ENCODE measurements at regions not wholly inside any gene's neighbourhood (a gene's known extent, or its start where the extent isn't known, plus 50 kb on each side); places are given as distances from the start of the nearest gene placed in this dataset.
"Not testable (repeated sequence)": the region's sequence is repeated elsewhere in the genome, so short reads cannot be mapped to it uniquely, and the experiment has no call there.

- DNase-seq (ENCODE audit: low read depth) = no peak
- no peak overlapping the region for H3K4me3 ChIP-seq (ENCODE audit: low read depth, low read length)
Observed at GRCh38 chr3:101945980-101946379, 96.7 kb downstream of the NFKBIZ start.

DNA sequence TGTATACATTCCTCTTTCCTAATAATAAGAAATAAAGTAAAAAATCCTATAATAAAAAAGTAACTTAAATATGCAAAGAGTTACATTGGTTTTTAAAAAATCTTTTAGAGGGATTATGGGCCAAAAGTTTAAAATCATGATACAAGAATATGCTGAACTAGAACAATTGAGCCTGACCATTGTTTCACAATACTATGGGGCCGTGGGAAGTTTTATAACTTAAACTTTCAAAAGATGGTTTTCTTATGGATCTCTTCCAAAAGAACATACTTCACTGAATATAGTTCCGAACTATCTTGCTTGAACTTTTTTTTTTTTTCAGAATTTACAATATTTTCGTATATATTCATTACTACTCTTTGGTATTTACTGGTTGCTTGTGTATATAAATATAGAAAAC lies 97.6 kb downstream of the NFKBIZ start:
- no peak for DNase-seq (ENCODE audit: low read depth)
- H3K4me3 ChIP-seq (ENCODE audit: low read depth, low read length) = no peak overlapping the region

- H3K4me3 ChIP-seq (ENCODE audit: low read depth, low read length) = no peak overlapping the region
- peak; percentile 82 for DNase-seq (ENCODE audit: low read depth)
Observed at GRCh38 chr3:101950510-101950909, 101.2 kb downstream of the NFKBIZ start.

DNA sequence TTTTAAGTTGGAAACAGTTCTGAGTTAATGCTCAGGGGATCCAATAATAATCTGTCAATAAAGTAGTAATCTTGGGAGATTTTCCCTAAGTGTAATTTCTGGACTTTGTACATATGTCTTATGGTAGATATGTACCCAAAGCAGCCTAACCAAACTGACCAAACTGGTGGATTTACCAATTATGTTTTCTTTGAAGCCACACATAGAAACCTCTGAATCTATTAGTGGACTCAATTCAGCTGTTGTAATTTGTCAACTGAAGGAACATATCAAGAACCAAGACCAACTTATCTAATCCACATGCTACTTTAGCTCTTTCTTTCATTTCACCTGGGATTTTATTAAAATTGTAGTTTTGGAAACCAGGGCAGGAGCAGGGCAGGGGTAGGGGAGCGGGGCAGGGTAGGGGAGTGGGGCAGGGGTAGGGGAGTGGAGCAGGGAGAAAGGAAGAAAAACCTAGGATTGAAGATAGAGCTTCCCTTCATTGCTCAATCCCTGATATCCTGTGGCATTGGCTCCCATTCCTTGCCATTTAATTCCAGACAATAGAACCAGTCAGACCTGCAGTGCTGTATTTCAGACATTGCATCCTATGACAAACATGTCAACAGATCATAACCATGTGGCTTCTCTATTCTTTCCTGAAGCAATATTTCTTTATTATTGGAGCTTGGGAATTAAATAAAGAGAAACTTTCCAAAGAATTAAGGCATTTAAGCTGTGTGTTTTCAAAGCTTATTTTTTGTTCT lies 101.8 kb downstream of the NFKBIZ start:
- DNase-seq (ENCODE audit: low read depth) = no peak
- no peak overlapping the region for H3K4me3 ChIP-seq (ENCODE audit: low read depth, low read length)

- DNase-seq (ENCODE audit: low read depth) = no peak
- H3K4me3 ChIP-seq (ENCODE audit: low read depth, low read length) = no peak overlapping the region
Observed at GRCh38 chr3:101954361-101954760, 105.0 kb downstream of the NFKBIZ start.

DNA sequence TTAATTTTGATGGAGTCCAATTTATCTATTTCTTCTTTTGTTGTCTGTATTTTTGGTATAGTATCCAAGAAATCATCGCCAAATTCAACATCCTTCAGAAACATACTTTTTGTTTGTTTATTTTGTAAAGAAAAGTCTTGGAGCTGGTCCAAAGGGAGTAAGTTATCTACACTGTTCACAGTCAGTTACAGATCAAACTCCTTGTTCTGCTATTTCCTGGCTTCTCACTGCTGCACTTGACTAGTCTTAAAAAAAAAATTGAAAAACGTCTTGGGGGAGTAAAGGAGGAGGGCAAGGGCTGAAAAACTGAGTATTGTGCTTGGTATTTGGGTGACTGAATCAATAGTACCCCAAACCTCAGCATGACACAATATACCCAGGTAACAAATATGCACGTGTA lies 105.6 kb downstream of the NFKBIZ start:
- DNase-seq (ENCODE audit: low read depth) = no peak
- no peak overlapping the region for H3K4me3 ChIP-seq (ENCODE audit: low read depth, low read length)

- no peak for DNase-seq (ENCODE audit: low read depth)
- H3K4me3 ChIP-seq (ENCODE audit: low read depth, low read length) = no peak overlapping the region
Observed at GRCh38 chr3:101962055-101962454, 112.7 kb downstream of the NFKBIZ start.

GRCh38 chr3:101963902-101964362 lies 114.6 kb downstream of the NFKBIZ start:
- peak; percentile 53 for DNase-seq (ENCODE audit: low read depth)
- H3K4me3 ChIP-seq (ENCODE audit: low read depth, low read length) = no peak overlapping the region

GRCh38 chr3:101964861-101965260 lies 115.5 kb downstream of the NFKBIZ start:
- H3K4me3 ChIP-seq (ENCODE audit: low read depth, low read length) = no peak overlapping the region
- DNase-seq (ENCODE audit: low read depth) = no peak

DNA sequence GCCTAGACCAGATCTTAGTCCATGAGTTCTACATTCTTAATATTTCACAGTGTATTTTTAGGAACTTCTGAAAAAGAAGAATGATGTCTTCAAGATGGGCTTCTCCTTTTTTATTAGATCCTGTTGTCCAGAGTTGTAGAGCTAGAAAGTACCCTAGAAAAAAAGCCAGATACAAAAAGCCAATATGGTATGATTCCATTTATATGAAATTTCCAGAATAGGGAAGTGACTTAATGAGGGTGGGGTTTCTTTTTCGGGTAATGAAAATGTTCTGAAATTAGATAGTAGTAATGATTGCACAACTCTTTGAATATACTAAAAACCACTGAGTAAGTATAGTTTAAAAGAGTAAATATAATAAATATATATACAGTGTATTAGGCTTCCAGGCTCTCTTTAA lies 116.9 kb downstream of the NFKBIZ start:
- no peak for DNase-seq (ENCODE audit: low read depth)
- no peak overlapping the region for H3K4me3 ChIP-seq (ENCODE audit: low read depth, low read length)

DNA sequence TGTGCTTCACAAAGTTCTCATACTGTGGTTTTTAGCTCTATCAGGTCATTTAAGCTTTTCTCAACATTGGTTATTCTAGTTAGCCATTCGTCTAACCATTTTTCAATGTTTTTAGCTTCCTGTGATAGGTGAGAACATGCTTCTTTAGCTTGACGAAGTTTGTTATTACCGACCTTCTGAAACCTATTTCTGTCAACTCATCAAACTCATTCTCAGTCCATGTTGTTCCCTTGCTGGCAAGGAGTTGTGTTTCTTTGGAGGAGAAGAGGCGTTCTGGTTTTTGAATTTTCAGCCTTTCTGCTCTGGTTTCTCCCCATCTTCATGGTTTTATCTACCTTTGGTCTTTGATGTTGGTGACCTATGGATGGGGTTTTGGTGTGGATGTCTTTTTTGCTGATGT lies 120.9 kb downstream of the NFKBIZ start:
- no peak for DNase-seq (ENCODE audit: low read depth)
- no peak overlapping the region for H3K4me3 ChIP-seq (ENCODE audit: low read depth, low read length)

DNA sequence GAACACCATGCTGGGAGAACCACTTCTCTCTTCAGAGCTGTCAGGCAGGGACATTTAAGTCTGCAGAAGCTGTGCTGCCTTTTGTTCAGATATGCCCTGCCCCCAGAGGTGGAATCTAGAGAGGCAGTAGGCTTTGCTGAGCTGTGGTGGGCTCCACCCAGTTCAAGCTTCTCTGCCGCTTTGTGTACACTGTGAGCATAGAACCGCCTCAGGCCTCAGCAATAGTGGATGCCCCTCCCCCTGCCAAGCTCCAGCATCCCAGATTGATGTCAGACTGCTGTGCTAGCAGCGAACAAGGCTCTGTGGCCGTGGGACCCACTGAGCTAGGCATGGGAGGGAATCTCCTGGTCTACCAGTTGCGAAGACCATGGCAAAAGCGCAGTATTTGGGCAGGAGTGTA lies 121.6 kb downstream of the NFKBIZ start:
- H3K4me3 ChIP-seq (ENCODE audit: low read depth, low read length) = no peak overlapping the region
- DNase-seq (ENCODE audit: low read depth) = no peak

GRCh38 chr3:101972430-101973162 lies 123.3 kb downstream of the NFKBIZ start:
- DNase-seq (ENCODE audit: low read depth) = no peak
- no peak overlapping the region for H3K4me3 ChIP-seq (ENCODE audit: low read depth, low read length)

DNA sequence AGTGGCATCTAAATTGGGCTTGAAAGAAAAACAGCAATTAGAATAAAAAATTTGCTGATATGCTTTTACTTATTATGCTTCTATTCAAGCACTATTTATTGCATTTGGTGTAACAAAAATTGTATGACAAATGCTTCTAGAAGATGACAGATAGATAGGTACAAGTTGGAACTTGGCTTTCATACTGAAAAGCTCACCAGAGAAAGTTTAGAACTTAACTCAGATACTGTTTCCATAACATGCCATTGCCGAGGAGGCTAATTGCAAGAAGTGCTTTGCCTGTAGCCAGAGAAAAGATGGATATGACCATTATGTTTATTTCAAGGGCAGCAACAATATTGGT lies 123.8 kb downstream of the NFKBIZ start:
- DNase-seq (ENCODE audit: low read depth) = no peak
- no peak overlapping the region for H3K4me3 ChIP-seq (ENCODE audit: low read depth, low read length)

GRCh38 chr3:101975415-101975814 lies 126.1 kb downstream of the NFKBIZ start:
- DNase-seq (ENCODE audit: low read depth); H3K4me3 ChIP-seq (ENCODE audit: low read depth, low read length): not testable (repeated sequence)

- no peak for DNase-seq (ENCODE audit: low read depth)
- no peak overlapping the region for H3K4me3 ChIP-seq (ENCODE audit: low read depth, low read length)
Observed at GRCh38 chr3:101976473-101976872, 127.2 kb downstream of the NFKBIZ start.

GRCh38 chr3:101978348-101978747 lies 129.0 kb downstream of the NFKBIZ start:
- H3K4me3 ChIP-seq (ENCODE audit: low read depth, low read length) = no peak overlapping the region
- DNase-seq (ENCODE audit: low read depth) = no peak

DNA sequence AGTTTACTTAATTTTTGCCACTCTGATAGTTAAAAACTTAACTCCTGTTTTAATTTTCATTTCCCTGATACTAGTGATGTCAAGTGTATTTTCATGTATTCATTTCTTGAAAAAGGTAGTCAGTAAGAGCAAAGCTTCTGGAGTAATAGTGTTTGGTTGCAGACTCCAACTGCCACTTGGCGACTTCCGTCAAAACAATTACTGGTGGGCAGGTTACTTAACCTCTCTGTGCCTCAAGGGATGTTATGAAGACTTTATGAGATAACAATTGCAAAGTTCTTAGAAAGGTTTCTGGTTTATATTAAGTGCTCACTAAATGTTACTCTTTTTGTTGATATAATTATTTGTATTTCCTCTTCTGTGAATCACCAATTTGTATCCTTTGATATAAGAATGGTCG lies 129.7 kb downstream of the NFKBIZ start:
- no peak for DNase-seq (ENCODE audit: low read depth)
- no peak overlapping the region for H3K4me3 ChIP-seq (ENCODE audit: low read depth, low read length)

- no peak overlapping the region for H3K4me3 ChIP-seq (ENCODE audit: low read depth, low read length)
- no peak for DNase-seq (ENCODE audit: low read depth)
Observed at GRCh38 chr3:101984356-101984755, 135.0 kb downstream of the NFKBIZ start.

GRCh38 chr3:101988596-101988995 lies 139.3 kb downstream of the NFKBIZ start:
- DNase-seq (ENCODE audit: low read depth) = no peak
- H3K4me3 ChIP-seq (ENCODE audit: low read depth, low read length) = no peak overlapping the region

DNA sequence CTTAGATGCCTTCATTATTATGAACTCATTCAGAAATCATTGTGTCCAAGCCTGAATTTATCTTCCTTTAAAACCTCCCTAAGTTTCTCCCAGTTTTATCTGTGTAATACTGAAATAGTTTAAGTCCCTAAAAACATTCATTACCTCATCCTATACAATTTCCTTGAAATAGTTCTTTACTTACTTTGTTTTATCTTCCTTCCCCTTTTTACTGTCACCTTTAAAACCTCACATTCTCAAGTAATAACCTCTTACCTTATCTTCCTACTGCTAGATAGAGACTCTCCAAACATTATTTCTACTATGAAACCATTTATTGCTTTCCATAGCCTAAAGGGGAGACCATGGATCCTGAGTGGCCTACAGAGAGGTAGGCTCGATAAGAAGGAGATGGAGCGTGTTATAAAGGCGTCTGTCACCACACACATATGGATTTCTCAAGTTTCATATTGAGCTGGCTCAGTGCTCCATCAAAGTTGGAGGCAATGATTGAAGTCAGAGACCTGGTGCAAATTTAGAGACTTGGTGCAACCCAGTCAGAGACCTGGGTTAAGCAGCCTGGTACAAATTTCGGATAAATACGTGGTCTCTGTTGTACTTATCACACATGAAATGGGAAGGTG lies 140.4 kb downstream of the NFKBIZ start:
- DNase-seq (ENCODE audit: low read depth) = no peak
- no peak overlapping the region for H3K4me3 ChIP-seq (ENCODE audit: low read depth, low read length)
